ENCODE measurements at regions not wholly inside any gene's neighbourhood (a gene's known extent, or its start where the extent isn't known, plus 50 kb on each side); places are given as distances from the start of the nearest gene placed in this dataset.

GRCh38 chr1:212201461-212201860, 83.7 kb upstream of the PPP2R5A start:
- TF ChIP-seq POLR2A (IDR thresholded peaks at IDR 0.05) (no peak), EP300 (IDR thresholded peaks at IDR 0.05) (no peak)
- TF ChIP-seq, protein P1, sequence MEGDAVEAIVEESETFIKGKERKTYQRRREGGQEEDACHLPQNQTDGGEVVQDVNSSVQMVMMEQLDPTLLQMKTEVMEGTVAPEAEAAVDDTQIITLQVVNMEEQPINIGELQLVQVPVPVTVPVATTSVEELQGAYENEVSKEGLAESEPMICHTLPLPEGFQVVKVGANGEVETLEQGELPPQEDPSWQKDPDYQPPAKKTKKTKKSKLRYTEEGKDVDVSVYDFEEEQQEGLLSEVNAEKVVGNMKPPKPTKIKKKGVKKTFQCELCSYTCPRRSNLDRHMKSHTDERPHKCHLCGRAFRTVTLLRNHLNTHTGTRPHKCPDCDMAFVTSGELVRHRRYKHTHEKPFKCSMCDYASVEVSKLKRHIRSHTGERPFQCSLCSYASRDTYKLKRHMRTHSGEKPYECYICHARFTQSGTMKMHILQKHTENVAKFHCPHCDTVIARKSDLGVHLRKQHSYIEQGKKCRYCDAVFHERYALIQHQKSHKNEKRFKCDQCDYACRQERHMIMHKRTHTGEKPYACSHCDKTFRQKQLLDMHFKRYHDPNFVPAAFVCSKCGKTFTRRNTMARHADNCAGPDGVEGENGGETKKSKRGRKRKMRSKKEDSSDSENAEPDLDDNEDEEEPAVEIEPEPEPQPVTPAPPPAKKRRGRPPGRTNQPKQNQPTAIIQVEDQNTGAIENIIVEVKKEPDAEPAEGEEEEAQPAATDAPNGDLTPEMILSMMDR (IDR thresholded peaks at IDR 0.05): no peak
